Neuronal stem cell (in vitro differentiated cells): ENCODE measurements at regions not wholly inside any gene's neighbourhood (a gene's known extent, or its start where the extent isn't known, plus 50 kb on each side); places are given as distances from the start of the nearest gene placed in this dataset.
A peak's percentile ranks its signal among the peaks of the same experiment; 100 is the strongest.

Experiments
- DNase-seq: peaks from one replicate; pipeline ENCODE4 v3.0.0-alpha.2; 2013; ENCODE audit warnings: low spot score
- H2AFZ ChIP-seq: one replicate; pipeline ENCODE4 v1.6.1; 2013; ENCODE audit warnings: mild to moderate bottlenecking, low read length, inconsistent platforms
- H2AK5ac ChIP-seq: 2 replicates; pipeline ENCODE4 v1.6.1; 2013; ENCODE audit warnings: low read depth, mild to moderate bottlenecking, inconsistent platforms, low read length, moderate library complexity, mixed read lengths
- H2BK120ac ChIP-seq: 2 replicates; pipeline ENCODE4 v1.6.1; 2013; ENCODE audit warnings: low read depth, mild to moderate bottlenecking, inconsistent platforms, low read length, moderate library complexity, mixed read lengths
- H2BK12ac ChIP-seq: one replicate; pipeline ENCODE4 v1.6.1; 2013; ENCODE audit warnings: low read length, inconsistent platforms
- H2BK15ac ChIP-seq: 2 replicates; pipeline ENCODE4 v1.6.1; 2013; ENCODE audit warnings: mild to moderate bottlenecking, low read length, inconsistent platforms, mixed read lengths
- H2BK5ac ChIP-seq: one replicate; pipeline ENCODE4 v1.6.1; 2013; ENCODE audit warnings: inconsistent platforms, mild to moderate bottlenecking, low read length, moderate library complexity
- H3K14ac ChIP-seq: one replicate; pipeline ENCODE4 v1.6.1; 2013; ENCODE audit warnings: low read length, inconsistent platforms
- H3K18ac ChIP-seq: 2 replicates; pipeline ENCODE4 v1.6.1; 2013; ENCODE audit warnings: low read length, inconsistent platforms
- H3K23ac ChIP-seq: 2 replicates; pipeline ENCODE4 v1.6.1; 2013; ENCODE audit warnings: low read depth, mild to moderate bottlenecking, mixed read lengths, low read length, inconsistent platforms; ENCODE audit not compliant: poor library complexity
- H3K27ac ChIP-seq: replicated peaks from 3 replicates; pipeline ENCODE4 v1.5.1; 2013; ENCODE audit warnings: low read length, inconsistent platforms
- H3K27me3 ChIP-seq, 3 experiments: 2 replicates each; pipeline ENCODE4 v1.6.1; 2013; ENCODE audit warnings: low read length in 3 of 3, mild to moderate bottlenecking in 2 of 3, inconsistent platforms in 1 of 3, low read depth in 1 of 3, mixed read lengths in 1 of 3, moderate library complexity in 1 of 3; ENCODE audit not compliant: control insufficient read depth in 3 of 3, insufficient read depth in 3 of 3
- H3K36me3 ChIP-seq, 2 donors: replicated peaks in 1 of 2; 2 replicates each; pipeline ENCODE4 v1.6.1; 2013; ENCODE audit warnings: low read length in 2 of 2; ENCODE audit not compliant: control insufficient read depth in 2 of 2, insufficient read depth in 2 of 2
- H3K4ac ChIP-seq: 2 replicates; pipeline ENCODE4 v1.6.1; 2013; ENCODE audit warnings: inconsistent platforms, mild to moderate bottlenecking, low read length, moderate library complexity
- H3K4me1 ChIP-seq, 2 donors: 1 replicate in 1 of 2; 2 replicates in 1 of 2; pipeline ENCODE4 v1.6.1; 2013; ENCODE audit warnings: low read length in 2 of 2, low read depth in 1 of 2; ENCODE audit not compliant: control insufficient read depth in 2 of 2, insufficient read depth in 1 of 2
- H3K4me2 ChIP-seq: one replicate; pipeline ENCODE4 v1.6.1; 2013; ENCODE audit warnings: mild to moderate bottlenecking, low read length, inconsistent platforms; ENCODE audit not compliant: insufficient read depth, poor library complexity, severe bottlenecking
- H3K4me3 ChIP-seq, 2 donors: 2 replicates each; pipeline ENCODE4 v1.5.1; 2013; ENCODE audit warnings: low read length in 2 of 2, mild to moderate bottlenecking in 2 of 2, inconsistent platforms in 1 of 2, moderate library complexity in 1 of 2
- H3K79me1 ChIP-seq: one replicate; pipeline ENCODE4 v1.6.1; 2013; ENCODE audit warnings: low read depth, mild to moderate bottlenecking, inconsistent platforms, low read length, moderate library complexity
- H3K9ac ChIP-seq: one replicate; pipeline ENCODE4 v1.6.1; 2013; ENCODE audit warnings: mild to moderate bottlenecking, low read depth, low read length, inconsistent platforms; ENCODE audit not compliant: poor library complexity
- H3K9me3 ChIP-seq, 2 donors: replicated peaks in 1 of 2; 2 replicates each; pipeline versions ENCODE3 to v1.6.1; 2013; ENCODE audit warnings: low read length in 2 of 2, mild to moderate bottlenecking in 2 of 2, inconsistent platforms in 1 of 2, low read depth in 1 of 2, mixed read lengths in 1 of 2, moderate library complexity in 1 of 2; ENCODE audit not compliant: control insufficient read depth in 2 of 2, insufficient read depth in 1 of 2
- H4K8ac ChIP-seq: one replicate; pipeline ENCODE4 v1.6.1; 2013; ENCODE audit warnings: low read depth, mild to moderate bottlenecking, inconsistent platforms, low read length, moderate library complexity
- H4K91ac ChIP-seq: one replicate; pipeline ENCODE4 v1.6.1; 2013; ENCODE audit warnings: low read length, low read depth, mild to moderate bottlenecking, inconsistent platforms; ENCODE audit not compliant: poor library complexity
- WGBS, 2 donors: extraction: QIAGEN DNeasy Blood & Tissue Kit; methylation state at CpG; one replicate each; pipeline ENCODE4 v1.1.7; 2013; ENCODE audit warnings: missing lambda C conversion rate in 2 of 2, mixed read lengths in 1 of 2; ENCODE audit not compliant: insufficient read length in 2 of 2, insufficient replicate concordance in 1 of 2; ENCODE audit errors: extremely low coverage in 2 of 2; 5-methylcytosine and 5-hydroxymethylcytosine counted together

- H2BK5ac ChIP-seq = no peak overlapping the region
- H3K4ac ChIP-seq = no peak overlapping the region
- no peak overlapping the region for H2BK12ac ChIP-seq
- H3K27ac ChIP-seq = no peak overlapping the region
- H3K4me3 ChIP-seq = no peak overlapping the region
- no peak overlapping the region for H3K14ac ChIP-seq
- peaks cover 4 to 6% of the 10 kb centered on the region in 2 donors for H3K4me1 ChIP-seq
- no peak overlapping the region for H2AK5ac ChIP-seq
- no peak overlapping the region for H3K18ac ChIP-seq
- H4K8ac ChIP-seq = no peak overlapping the region
- H3K9me3 ChIP-seq = no peaks in the 10 kb centered on the region
- H3K4me2 ChIP-seq = no peak overlapping the region
- H2AFZ ChIP-seq = no peak overlapping the region
- no peak overlapping the region for H3K9ac ChIP-seq
- H3K36me3 ChIP-seq = no peaks in the 10 kb centered on the region
- no peak overlapping the region for H4K91ac ChIP-seq
- no peak overlapping the region for H2BK15ac ChIP-seq
- H2BK120ac ChIP-seq = no peak overlapping the region
- H3K79me1 ChIP-seq = no peaks in the 10 kb centered on the region
- H3K23ac ChIP-seq = no peak overlapping the region
- DNase-seq = no peak
- no peaks in the 10 kb centered on the region for H3K27me3 ChIP-seq
These were observed 124.3 kb upstream of the ATP11B start for GRCh38 chr3:182668974-182669373.

GRCh38 chr3:182671541-182671940 lies 121.8 kb upstream of the ATP11B start:
- WGBS, 2 donors = no CpG with 5 or more reads among the region's 2 CpGs
- Histone ChIP-seq H3K4me1 (peaks cover 4 to 6% of the 10 kb centered on the region in 2 donors), H3K4me3 (no peak overlapping the region), H3K23ac (no peak overlapping the region), H3K9ac (no peak overlapping the region), H4K8ac (no peak overlapping the region), H3K14ac (no peak overlapping the region), H3K36me3 (no peaks in the 10 kb centered on the region), H2BK15ac (no peak overlapping the region), H3K18ac (no peak overlapping the region), H3K79me1 (no peaks in the 10 kb centered on the region), H3K9me3 (no peaks in the 10 kb centered on the region), H2BK120ac (no peak overlapping the region), H2BK5ac (no peak overlapping the region), H2AK5ac (no peak overlapping the region), H4K91ac (no peak overlapping the region), H2BK12ac (no peak overlapping the region), H3K4ac (no peak overlapping the region), H3K4me2 (no peak overlapping the region), H3K27me3 (no peaks in the 10 kb centered on the region), H2AFZ (peak overlapping the region; percentile 68), H3K27ac (no peak overlapping the region)
- no peak for DNase-seq

- WGBS, 2 donors = no CpG with 5 or more reads among the region's 5 CpGs
- DNase-seq = no peak
- Histone ChIP-seq H3K79me1 (no peaks in the 10 kb centered on the region), H2AK5ac (no peak overlapping the region), H4K91ac (no peak overlapping the region), H2BK12ac (no peak overlapping the region), H2BK15ac (no peak overlapping the region), H2AFZ (peak overlapping the region; percentile 68), H4K8ac (no peak overlapping the region), H3K36me3 (no peaks in the 10 kb centered on the region), H3K4me2 (no peak overlapping the region), H3K18ac (peak overlapping the region; percentile 24), H3K9ac (no peak overlapping the region), H2BK120ac (no peak overlapping the region), H3K23ac (no peak overlapping the region), H3K4me3 (no peak overlapping the region), H2BK5ac (no peak overlapping the region), H3K9me3 (no peaks in the 10 kb centered on the region), H3K4ac (no peak overlapping the region), H3K27ac (no peak overlapping the region), H3K27me3 (no peaks in the 10 kb centered on the region), H3K4me1 (peaks cover 4 to 6% of the 10 kb centered on the region in 2 donors), H3K14ac (no peak overlapping the region)
These were observed 121.4 kb upstream of the ATP11B start for GRCh38 chr3:182671942-182672341.

- no peak overlapping the region for H2BK15ac ChIP-seq
- no peak overlapping the region for H2BK12ac ChIP-seq
- no peaks in the 10 kb centered on the region for H3K27me3 ChIP-seq
- no peak overlapping the region for H3K14ac ChIP-seq
- no CpG with 5 or more reads among the region's 3 CpGs for WGBS, 2 donors
- no peak overlapping the region for H3K4me2 ChIP-seq
- no peak overlapping the region for H4K91ac ChIP-seq
- H4K8ac ChIP-seq = no peak overlapping the region
- no peak overlapping the region for H2BK120ac ChIP-seq
- no peak overlapping the region for H3K27ac ChIP-seq
- no peaks in the 10 kb centered on the region for H3K36me3 ChIP-seq
- no peak overlapping the region for H3K9ac ChIP-seq
- H3K9me3 ChIP-seq = no peaks in the 10 kb centered on the region
- H2BK5ac ChIP-seq = no peak overlapping the region
- no peak for DNase-seq
- H2AFZ ChIP-seq = no peak overlapping the region
- no peak overlapping the region for H3K18ac ChIP-seq
- no peak overlapping the region for H3K23ac ChIP-seq
- no peak overlapping the region for H2AK5ac ChIP-seq
- no peak overlapping the region for H3K4me3 ChIP-seq
- H3K79me1 ChIP-seq = no peaks in the 10 kb centered on the region
- no peak overlapping the region for H3K4ac ChIP-seq
- peaks cover 4 to 6% of the 10 kb centered on the region in 2 donors for H3K4me1 ChIP-seq
These were observed 120.0 kb upstream of the ATP11B start for GRCh38 chr3:182673336-182673735.
